GM12892 (cell line): ENCODE measurements at regions not wholly inside any gene's neighbourhood (a gene's known extent, or its start where the extent isn't known, plus 50 kb on each side); places are given as distances from the start of the nearest gene placed in this dataset.

Experiments used
- POLR2A ChIP-seq: IDR thresholded peaks from 2 replicates; pipeline ENCODE4 v1.6.1; 2011; ENCODE audit warnings: low read depth, low read length, control low read depth
- POLR2AphosphoS5 ChIP-seq: IDR thresholded peaks from 2 replicates; pipeline ENCODE4 v1.6.1; 2011; ENCODE audit warnings: low read depth, low read length, control low read depth

DNA sequence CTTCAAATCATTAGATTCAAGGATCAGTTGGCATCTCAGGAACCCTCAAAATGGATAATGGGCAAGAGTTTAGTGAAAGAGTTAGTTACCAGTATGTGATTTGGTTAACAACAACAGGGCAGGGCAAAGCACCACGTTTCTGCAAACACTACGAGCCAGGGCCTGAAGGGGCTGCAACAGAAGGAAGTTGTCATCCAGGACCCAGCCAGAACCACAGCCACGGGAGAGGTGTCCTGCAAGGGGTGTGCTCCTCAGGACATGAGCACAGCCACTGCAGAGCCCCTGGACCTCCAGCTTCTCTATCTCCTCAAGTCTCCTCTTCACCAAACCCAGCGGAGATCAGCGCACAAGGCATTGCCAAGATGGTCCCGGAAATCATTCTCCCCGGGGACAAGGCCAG, 173.3 kb upstream of the PIEZO2 start:
- TF ChIP-seq POLR2AphosphoS5: no peak
- TF ChIP-seq POLR2A: no peak
